C4-2B (cell line): ENCODE measurements at regions not wholly inside any gene's neighbourhood (a gene's known extent, or its start where the extent isn't known, plus 50 kb on each side); places are given as distances from the start of the nearest gene placed in this dataset.

Experiments used
- H3K27ac ChIP-seq: fragments of 450-650 bp; 2 replicates; pipeline ENCODE4 v1.5.1; 2017
- CTCF ChIP-seq: fragments of 450-650 bp; conservative IDR thresholded peaks from 2 replicates; pipeline ENCODE4 v1.5.1; 2017; ENCODE audit warnings: mild to moderate bottlenecking
- ZFX ChIP-seq: fragments of 450-650 bp; IDR thresholded peaks from 2 replicates; pipeline ENCODE4 v1.6.1; 2017

- TF ChIP-seq CTCF = no peak
- no peak for TF ChIP-seq ZFX
- no peak overlapping the region for H3K27ac ChIP-seq
Observed at GRCh38 chr14:71588576-71589215, 343.5 kb upstream of the RGS6 start.

- H3K27ac ChIP-seq = no peak overlapping the region
- TF ChIP-seq CTCF (no peak), ZFX (no peak)
Observed at GRCh38 chr14:71589609-71590008, 342.6 kb upstream of the RGS6 start.

- no peak overlapping the region for H3K27ac ChIP-seq
- TF ChIP-seq CTCF (no peak), ZFX (no peak)
Observed at GRCh38 chr14:71590131-71590530, 342.1 kb upstream of the RGS6 start.

- H3K27ac ChIP-seq = no peak overlapping the region
- no peak for TF ChIP-seq CTCF
- no peak for TF ChIP-seq ZFX
Observed at GRCh38 chr14:71591231-71591630, 341.0 kb upstream of the RGS6 start.

- TF ChIP-seq ZFX (no peak), CTCF (no peak)
Observed at GRCh38 chr14:71591929-71592328, 340.3 kb upstream of the RGS6 start.

GRCh38 chr14:71592361-71592760 is 339.9 kb upstream of the RGS6 start:
- TF ChIP-seq CTCF (no peak), ZFX (no peak)
- no peak overlapping the region for H3K27ac ChIP-seq

More at GRCh38 chr14:71591929-71592328, 340.3 kb upstream of the RGS6 start:
- no peak overlapping the region for H3K27ac ChIP-seq

GRCh38 chr14:71593966-71594365 is 338.3 kb upstream of the RGS6 start:
- no peak overlapping the region for H3K27ac ChIP-seq
- TF ChIP-seq ZFX (no peak), CTCF (no peak)
